ENCODE measurements at regions not wholly inside any gene's neighbourhood (a gene's known extent, or its start where the extent isn't known, plus 50 kb on each side); places are given as distances from the start of the nearest gene placed in this dataset.

DNA sequence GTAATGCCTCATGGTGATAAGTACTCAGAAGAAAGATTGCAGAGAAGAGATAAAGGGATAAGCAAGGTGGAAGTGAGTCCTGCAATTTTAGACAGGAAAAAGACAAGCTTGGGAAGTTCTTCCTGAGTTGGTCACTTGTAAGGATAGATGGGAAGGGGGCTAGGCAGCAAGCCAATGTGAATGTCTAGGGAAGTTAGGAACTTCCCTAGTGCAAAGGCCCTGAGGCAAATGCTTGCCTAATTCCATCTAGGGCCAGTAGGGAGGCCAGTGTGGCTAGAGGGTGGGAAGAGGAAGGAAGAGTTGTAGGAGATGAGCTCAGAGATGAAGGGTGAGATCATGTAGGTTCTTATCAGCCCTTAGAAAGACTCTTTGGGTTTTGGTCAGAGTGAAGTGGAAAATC lies 206.6 kb downstream of the MAT2B start:
- Histone ChIP-seq H3K27ac (no peak overlapping the region), H3K9me3 (no peaks in the 10 kb centered on the region), H3K4me3 (no peak overlapping the region), H3K36me3 (no peaks in the 10 kb centered on the region), H3K4me1 (no peaks in the 10 kb centered on the region), H3K27me3 (no peaks in the 10 kb centered on the region)
- intact Hi-C loops (cut with DNase I), result no loop called here
- TF ChIP-seq, protein P1, sequence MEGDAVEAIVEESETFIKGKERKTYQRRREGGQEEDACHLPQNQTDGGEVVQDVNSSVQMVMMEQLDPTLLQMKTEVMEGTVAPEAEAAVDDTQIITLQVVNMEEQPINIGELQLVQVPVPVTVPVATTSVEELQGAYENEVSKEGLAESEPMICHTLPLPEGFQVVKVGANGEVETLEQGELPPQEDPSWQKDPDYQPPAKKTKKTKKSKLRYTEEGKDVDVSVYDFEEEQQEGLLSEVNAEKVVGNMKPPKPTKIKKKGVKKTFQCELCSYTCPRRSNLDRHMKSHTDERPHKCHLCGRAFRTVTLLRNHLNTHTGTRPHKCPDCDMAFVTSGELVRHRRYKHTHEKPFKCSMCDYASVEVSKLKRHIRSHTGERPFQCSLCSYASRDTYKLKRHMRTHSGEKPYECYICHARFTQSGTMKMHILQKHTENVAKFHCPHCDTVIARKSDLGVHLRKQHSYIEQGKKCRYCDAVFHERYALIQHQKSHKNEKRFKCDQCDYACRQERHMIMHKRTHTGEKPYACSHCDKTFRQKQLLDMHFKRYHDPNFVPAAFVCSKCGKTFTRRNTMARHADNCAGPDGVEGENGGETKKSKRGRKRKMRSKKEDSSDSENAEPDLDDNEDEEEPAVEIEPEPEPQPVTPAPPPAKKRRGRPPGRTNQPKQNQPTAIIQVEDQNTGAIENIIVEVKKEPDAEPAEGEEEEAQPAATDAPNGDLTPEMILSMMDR (IDR thresholded peaks at IDR 0.05), result no peak
- no peak for TF ChIP-seq POLR2A (IDR thresholded peaks at IDR 0.05)
- no peak for ATAC-seq
- no peak for DNase-seq

DNA sequence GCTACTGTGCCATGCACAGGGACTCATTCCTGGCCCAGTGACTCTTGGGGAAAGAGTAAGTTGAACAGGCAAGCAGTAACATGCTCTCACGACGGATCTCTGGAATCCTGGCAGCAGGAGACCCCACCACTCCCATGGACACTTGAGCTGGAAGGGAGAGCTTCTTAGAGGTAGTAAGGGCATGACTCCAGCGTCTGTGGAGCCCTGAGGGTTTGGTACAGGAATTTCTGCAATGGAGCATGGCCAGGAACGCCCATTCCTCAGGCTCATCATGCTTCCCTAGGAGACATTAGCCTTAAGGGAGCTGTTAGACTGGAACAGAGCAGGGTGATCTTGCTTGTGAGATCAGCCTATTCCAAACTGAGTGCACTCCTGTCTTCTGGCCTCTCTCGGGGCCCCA lies 212.9 kb downstream of the MAT2B start:
- Histone ChIP-seq H3K27me3 (no peaks in the 10 kb centered on the region), H3K27ac (no peak overlapping the region), H3K4me1 (no peaks in the 10 kb centered on the region), H3K4me3 (no peak overlapping the region), H3K9me3 (no peaks in the 10 kb centered on the region), H3K36me3 (no peaks in the 10 kb centered on the region)
- 20% methylated on average over 2 of the region's 5 CpGs for WGBS (ENCODE audit: insufficient coverage, low coverage, low lambda C conversion rate, missing lambda C conversion rate)
- intact Hi-C loops (cut with DNase I), result no loop called here
- no peak for DNase-seq
- ATAC-seq, result no peak
- TF ChIP-seq POLR2A (IDR thresholded peaks at IDR 0.05), result no peak
- TF ChIP-seq, protein P1 (IDR thresholded peaks at IDR 0.05), result no peak

DNA sequence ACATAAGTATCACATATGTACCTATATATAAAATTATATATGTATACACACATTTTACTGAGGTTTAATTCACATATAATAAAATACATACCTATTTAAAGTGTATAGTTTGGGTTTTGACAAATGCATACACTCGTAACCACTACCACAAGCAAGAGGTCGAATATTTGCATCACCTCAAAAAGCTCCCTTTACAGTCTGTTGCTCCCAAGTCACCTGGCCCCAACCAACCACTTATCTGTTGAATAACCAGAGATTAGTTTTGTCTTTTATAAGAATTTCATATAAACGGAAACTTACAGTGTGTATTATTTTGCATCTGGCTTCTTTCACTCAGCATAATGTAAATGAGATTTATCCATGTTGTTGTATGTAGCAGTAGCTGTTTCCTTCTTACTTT lies 218.9 kb downstream of the MAT2B start:
- Histone ChIP-seq H3K9me3 (no peaks in the 10 kb centered on the region), H3K27me3 (no peaks in the 10 kb centered on the region), H3K4me3 (no peak overlapping the region), H3K4me1 (no peaks in the 10 kb centered on the region), H3K27ac (no peak overlapping the region), H3K36me3 (no peaks in the 10 kb centered on the region)
- intact Hi-C loops (cut with DNase I), result no loop called here
- TF ChIP-seq, protein P1 (IDR thresholded peaks at IDR 0.05), result no peak
- no peak for DNase-seq
- WGBS (ENCODE audit: insufficient coverage, low coverage, low lambda C conversion rate, missing lambda C conversion rate), result 37% methylated on average over 3 of the region's 3 CpGs
- ATAC-seq, result no peak

DNA sequence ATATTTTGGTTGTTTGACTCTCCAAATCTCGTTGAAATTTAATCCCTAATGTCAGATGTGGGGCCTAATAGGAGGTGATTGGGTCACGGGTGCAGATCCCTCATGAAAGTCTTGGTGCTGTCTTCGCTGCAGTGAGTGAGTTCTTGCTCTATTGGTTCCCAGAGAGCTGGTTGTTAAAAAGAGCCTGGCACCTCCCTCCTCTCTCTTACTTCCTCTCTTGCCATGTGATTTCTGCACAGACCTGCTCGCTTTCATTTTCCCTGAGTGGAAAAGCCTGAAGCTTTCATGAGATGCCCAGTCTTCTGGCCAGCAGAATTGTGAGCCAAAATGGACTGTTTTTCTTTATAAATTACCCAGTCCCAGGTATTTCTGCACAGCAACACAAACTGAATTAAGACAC lies 221.6 kb downstream of the MAT2B start:
- H3K4me1 ChIP-seq, result no peaks in the 10 kb centered on the region
- no peaks in the 10 kb centered on the region for H3K36me3 ChIP-seq
- no peak overlapping the region for H3K27ac ChIP-seq
- TF ChIP-seq, protein P1 (IDR thresholded peaks at IDR 0.05), result no peak
- no peak for TF ChIP-seq POLR2A (IDR thresholded peaks at IDR 0.05)
- H3K27me3 ChIP-seq, result no peaks in the 10 kb centered on the region
- WGBS (ENCODE audit: insufficient coverage, low coverage, low lambda C conversion rate, missing lambda C conversion rate), result 33% methylated on average over 4 of the region's 4 CpGs
- intact Hi-C loops (cut with DNase I), result no loop called here
- no peak for DNase-seq
- no peak for ATAC-seq
- no peaks in the 10 kb centered on the region for H3K9me3 ChIP-seq
- H3K4me3 ChIP-seq, result no peak overlapping the region

DNA sequence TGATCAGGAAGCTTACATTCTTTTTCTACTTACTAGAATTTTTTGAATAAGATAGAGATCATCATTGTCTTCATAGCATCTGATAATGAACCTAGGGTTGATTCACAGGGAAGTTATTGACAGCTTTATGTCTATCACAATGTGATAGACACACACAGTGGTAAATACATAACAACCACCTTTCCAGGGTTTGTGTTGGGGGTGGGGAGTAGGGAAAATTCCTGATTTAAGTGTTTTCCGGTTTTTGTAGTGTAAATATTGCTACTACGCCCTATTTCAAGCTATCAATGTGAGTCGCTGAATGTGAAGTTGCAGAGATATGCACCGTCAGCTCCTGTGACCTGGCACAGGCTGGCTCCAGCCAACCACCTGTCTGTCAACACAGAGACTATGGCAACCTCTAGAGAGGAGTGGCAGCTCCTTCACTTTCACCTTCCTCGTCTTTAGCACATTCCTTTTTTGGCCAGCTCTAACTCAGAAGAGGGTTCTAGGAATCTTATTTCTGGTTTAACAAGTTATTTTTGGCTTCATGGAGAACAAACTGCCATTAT lies 224.9 kb downstream of the MAT2B start:
- DNase-seq (no peak), ATAC-seq (no peak)
- no peaks in the 10 kb centered on the region for H3K9me3 ChIP-seq
- H3K36me3 ChIP-seq, result no peaks in the 10 kb centered on the region
- no peak overlapping the region for H3K27ac ChIP-seq
- intact Hi-C loops (cut with DNase I), result no loop called here
- H3K27me3 ChIP-seq, result no peaks in the 10 kb centered on the region
- 13% methylated on average over 4 of the region's 5 CpGs for WGBS (ENCODE audit: insufficient coverage, low coverage, low lambda C conversion rate, missing lambda C conversion rate)
- no peak overlapping the region for H3K4me3 ChIP-seq
- H3K4me1 ChIP-seq, result no peaks in the 10 kb centered on the region
- TF ChIP-seq, protein P1 (IDR thresholded peaks at IDR 0.05), result no peak
